A673 (cell line): ENCODE measurements at regions not wholly inside any gene's neighbourhood (a gene's known extent, or its start where the extent isn't known, plus 50 kb on each side); places are given as distances from the start of the nearest gene placed in this dataset.

Experiments
- EZH2 ChIP-seq: fragments of 200-600 bp; sonication (generic); IDR thresholded peaks from 2 replicates; pipeline ENCODE4 v1.6.1; 2017; ENCODE audit warnings: borderline replicate concordance, low read depth, mild to moderate bottlenecking, mixed read lengths, antibody characterized with exemption, low read length; ENCODE audit not compliant: poor library complexity, severe bottlenecking
- TF ChIP-seq, protein P1 (sequence below): fragments of 300-800, 200-600 bp; sonication (generic); conservative IDR thresholded peaks from 2 replicates; pipeline ENCODE4 v1.5.1; 2017; ENCODE audit warnings: low read depth, mild to moderate bottlenecking, antibody characterized with exemption, low read length, moderate library complexity, mixed read lengths

DNA sequence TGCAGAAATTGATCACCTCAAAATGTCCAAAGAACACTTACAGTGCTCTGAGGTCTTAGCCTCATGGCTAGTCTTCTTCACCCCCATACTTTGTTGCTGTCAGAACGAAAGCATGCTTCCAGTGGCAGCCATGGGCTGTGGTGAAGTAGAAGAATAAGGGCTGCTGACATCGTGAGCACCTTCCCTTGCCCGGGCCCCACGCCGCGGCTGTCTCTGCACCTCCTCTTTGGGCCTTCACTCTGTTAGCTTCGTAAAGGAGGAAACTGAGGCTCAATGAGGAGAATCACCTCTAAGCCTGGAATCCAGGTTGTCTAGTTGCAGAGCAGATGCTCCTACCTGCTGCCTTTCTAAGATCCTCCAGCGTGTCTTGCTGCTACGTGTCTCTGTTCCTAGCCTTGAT is 139.5 kb upstream of the SLC28A3 start:
- TF ChIP-seq, protein P1, sequence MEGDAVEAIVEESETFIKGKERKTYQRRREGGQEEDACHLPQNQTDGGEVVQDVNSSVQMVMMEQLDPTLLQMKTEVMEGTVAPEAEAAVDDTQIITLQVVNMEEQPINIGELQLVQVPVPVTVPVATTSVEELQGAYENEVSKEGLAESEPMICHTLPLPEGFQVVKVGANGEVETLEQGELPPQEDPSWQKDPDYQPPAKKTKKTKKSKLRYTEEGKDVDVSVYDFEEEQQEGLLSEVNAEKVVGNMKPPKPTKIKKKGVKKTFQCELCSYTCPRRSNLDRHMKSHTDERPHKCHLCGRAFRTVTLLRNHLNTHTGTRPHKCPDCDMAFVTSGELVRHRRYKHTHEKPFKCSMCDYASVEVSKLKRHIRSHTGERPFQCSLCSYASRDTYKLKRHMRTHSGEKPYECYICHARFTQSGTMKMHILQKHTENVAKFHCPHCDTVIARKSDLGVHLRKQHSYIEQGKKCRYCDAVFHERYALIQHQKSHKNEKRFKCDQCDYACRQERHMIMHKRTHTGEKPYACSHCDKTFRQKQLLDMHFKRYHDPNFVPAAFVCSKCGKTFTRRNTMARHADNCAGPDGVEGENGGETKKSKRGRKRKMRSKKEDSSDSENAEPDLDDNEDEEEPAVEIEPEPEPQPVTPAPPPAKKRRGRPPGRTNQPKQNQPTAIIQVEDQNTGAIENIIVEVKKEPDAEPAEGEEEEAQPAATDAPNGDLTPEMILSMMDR = no peak
- no peak for TF ChIP-seq EZH2
